CD14-positive monocyte (primary cell): ENCODE measurements at regions not wholly inside any gene's neighbourhood (a gene's known extent, or its start where the extent isn't known, plus 50 kb on each side); places are given as distances from the start of the nearest gene placed in this dataset.
A peak's percentile ranks its signal among the peaks of the same experiment; 100 is the strongest.

Experiments
- DNase-seq, 3 donors: peaks; one replicate each; pipeline ENCODE4 v3.0.0-alpha.2; 2011 to 2022
- H2AFZ ChIP-seq: 2 replicates; pipeline ENCODE4 v1.6.0; 2012; ENCODE audit warnings: mild to moderate bottlenecking, low read depth, low read length, inconsistent platforms; ENCODE audit not compliant: insufficient read depth, poor library complexity, severe bottlenecking
- H3K27ac ChIP-seq, 2 donors: 1 replicate in 1 of 2; 2 replicates in 1 of 2; pipeline ENCODE4 v1.5.1; 2012 to 2013; ENCODE audit warnings: low read length in 2 of 2, control low read depth in 1 of 2, inconsistent platforms in 1 of 2, low read depth in 1 of 2, mild to moderate bottlenecking in 1 of 2
- H3K27me3 ChIP-seq, 2 donors: one replicate each; pipeline versions ENCODE4 v1.6.0 to v1.6.1; 2011 to 2013; ENCODE audit warnings: low read length in 2 of 2; ENCODE audit not compliant: control insufficient read depth in 2 of 2, insufficient read depth in 2 of 2
- H3K36me3 ChIP-seq, 2 donors: replicated peaks in 1 of 2; 1 replicate in 1 of 2; 2 replicates in 1 of 2; pipeline versions ENCODE4 v1.5.1 to v1.6.1; 2012 to 2013; ENCODE audit warnings: low read length in 2 of 2, control low read depth in 1 of 2, inconsistent platforms in 1 of 2, mild to moderate bottlenecking in 1 of 2; ENCODE audit not compliant: insufficient read depth in 2 of 2, control insufficient read depth in 1 of 2
- H3K4me1 ChIP-seq, 2 donors: 1 replicate in 1 of 2; 2 replicates in 1 of 2; pipeline versions ENCODE4 v1.5.1 to v1.6.1; 2012 to 2013; ENCODE audit warnings: low read length in 2 of 2, control low read depth in 1 of 2, inconsistent platforms in 1 of 2, mild to moderate bottlenecking in 1 of 2, moderate library complexity in 1 of 2; ENCODE audit not compliant: insufficient read depth in 2 of 2, control insufficient read depth in 1 of 2
- H3K4me2 ChIP-seq: replicated peaks from 2 replicates; pipeline ENCODE3; 2012; ENCODE audit warnings: low read length, moderate library complexity, mild to moderate bottlenecking; ENCODE audit not compliant: poor library complexity, severe bottlenecking; ENCODE audit errors: extremely low read depth
- H3K4me3 ChIP-seq, 3 experiments: fragments of 200-600 bp in 1 of 3; sonication (generic) in 1 of 3; replicated peaks in 1 of 3; 1 replicate in 2 of 3; 2 replicates in 1 of 3; pipeline ENCODE4 v1.5.1; 2011 to 2013; ENCODE audit warnings: low read length in 3 of 3, mild to moderate bottlenecking in 3 of 3, control low read depth in 2 of 3, low read depth in 2 of 3, inconsistent platforms in 1 of 3, moderate library complexity in 1 of 3
- H3K79me2 ChIP-seq: 2 replicates; pipeline ENCODE4 v1.6.0; 2012; ENCODE audit warnings: mild to moderate bottlenecking, control low read depth, inconsistent platforms, low read length, moderate library complexity; ENCODE audit not compliant: insufficient read depth
- H3K9ac ChIP-seq: 2 replicates; pipeline ENCODE4 v1.6.0; 2017; ENCODE audit warnings: low read length, mild to moderate bottlenecking; ENCODE audit not compliant: insufficient read depth, poor library complexity, severe bottlenecking
- H3K9me3 ChIP-seq, 2 donors: replicated peaks in 1 of 2; 1 replicate in 1 of 2; 2 replicates in 1 of 2; pipeline versions ENCODE4 v1.5.1 to v1.6.1; 2012 to 2013; ENCODE audit warnings: low read length in 2 of 2, control low read depth in 1 of 2; ENCODE audit not compliant: control insufficient read depth in 1 of 2, insufficient read depth in 1 of 2
- H4K20me1 ChIP-seq: 2 replicates; pipeline ENCODE4 v1.6.0; 2012; ENCODE audit warnings: mild to moderate bottlenecking, low read length, control low read depth, moderate library complexity; ENCODE audit not compliant: insufficient read depth
- H3K27ac Mint-ChIP-seq, 7 donors: one replicate each; pipeline ENCODE4 v1.8.0; 2020; ENCODE audit warnings: mild to moderate bottlenecking in 7 of 7, mixed read lengths in 7 of 7, moderate library complexity in 6 of 7, inconsistent platforms in 2 of 7
- H3K27me3 Mint-ChIP-seq, 3 donors: one replicate each; pipeline ENCODE4 v1.8.0; 2021 to 2022; ENCODE audit warnings: low read depth in 3 of 3, mild to moderate bottlenecking in 3 of 3, mixed read lengths in 3 of 3, moderate library complexity in 3 of 3, inconsistent platforms in 1 of 3
- H3K36me3 Mint-ChIP-seq, 2 donors: one replicate each; pipeline ENCODE4 v1.8.0; 2020; ENCODE audit warnings: mixed read lengths in 2 of 2, inconsistent platforms in 1 of 2, mild to moderate bottlenecking in 1 of 2
- H3K4me1 Mint-ChIP-seq: one replicate; pipeline ENCODE4 v1.8.0; 2020; ENCODE audit warnings: mild to moderate bottlenecking, mixed read lengths
- H3K4me3 Mint-ChIP-seq, 2 donors: one replicate each; pipeline ENCODE4 v1.8.0; 2020; ENCODE audit warnings: mild to moderate bottlenecking in 2 of 2, mixed read lengths in 2 of 2, moderate library complexity in 1 of 2
- H3K9me3 Mint-ChIP-seq, 7 donors: one replicate each; pipeline ENCODE4 v1.8.0; 2020 to 2022; ENCODE audit warnings: mixed read lengths in 7 of 7, mild to moderate bottlenecking in 6 of 7, moderate library complexity in 6 of 7, inconsistent platforms in 2 of 7
- CTCF ChIP-seq: fragments of 200-600 bp; IDR thresholded peaks from one replicate; pipeline ENCODE4 v1.8.0; 2022; ENCODE audit warnings: antibody characterized with exemption, mild to moderate bottlenecking
- WGBS: methylation state at CpG from one replicate; pipeline ENCODE4 v1.1.5; 2013; ENCODE audit warnings: missing lambda C conversion rate; ENCODE audit not compliant: insufficient coverage; 5-methylcytosine and 5-hydroxymethylcytosine counted together
- intact Hi-C, 2 donors: fragments of 100-400 bp; cut with micrococcal nuclease; formaldehyde crosslinking; loops; one replicate each; pipeline versions ENCODE4 v1.15.0 to v1.15.1; 2023

GRCh38 chr11:70819022-70819421 is 420.7 kb downstream of the CTTN start:
- Mint-ChIP-seq H3K4me1 (no peaks in the 10 kb centered on the region), H3K4me3 (no peak overlapping the region), H3K9me3 (peaks cover 0 to 7% (median 2%) of the 10 kb centered on the region in 7 donors), H3K27ac (peak overlapping the region in 1 of 7 donors; percentile 33), H3K27me3 (peaks cover 5 to 9% (median 6%) of the 10 kb centered on the region in 3 donors), H3K36me3 (no peaks in the 10 kb centered on the region)
- Histone ChIP-seq H3K27ac (no peak overlapping the region), H3K9ac (no peak overlapping the region), H2AFZ (no peak overlapping the region), H3K4me1 (no peaks in the 10 kb centered on the region), H3K4me3 (no peak overlapping the region), H4K20me1 (no peaks in the 10 kb centered on the region), H3K27me3 (peaks cover 0 to 2% of the 10 kb centered on the region in 2 donors), H3K36me3 (no peaks in the 10 kb centered on the region), H3K4me2 (no peak overlapping the region), H3K9me3 (no peaks in the 10 kb centered on the region), H3K79me2 (no peaks in the 10 kb centered on the region)
- 76% methylated on average over 13 of the region's 15 CpGs for WGBS
- no peak for DNase-seq
- intact Hi-C loops: no loop called here
- TF ChIP-seq CTCF: no peak

- Histone ChIP-seq H4K20me1 (no peaks in the 10 kb centered on the region), H3K9me3 (no peaks in the 10 kb centered on the region), H3K27me3 (peaks cover 0 to 15% of the 10 kb centered on the region in 2 donors), H3K27ac (no peak overlapping the region), H3K79me2 (no peaks in the 10 kb centered on the region), H3K36me3 (no peaks in the 10 kb centered on the region), H3K4me3 (no peak overlapping the region), H3K4me2 (no peak overlapping the region), H2AFZ (no peak overlapping the region), H3K4me1 (no peaks in the 10 kb centered on the region), H3K9ac (no peak overlapping the region)
- DNase-seq: no peak
- Mint-ChIP-seq H3K27me3 (peaks cover 16 to 22% (median 19%) of the 10 kb centered on the region in 3 donors), H3K36me3 (no peaks in the 10 kb centered on the region), H3K27ac (no peak overlapping the region), H3K9me3 (peaks cover 0 to 7% (median 2%) of the 10 kb centered on the region in 7 donors), H3K4me1 (no peaks in the 10 kb centered on the region), H3K4me3 (no peak overlapping the region)
- WGBS: 96% methylated on average over 35 of the region's 35 CpGs
- intact Hi-C loops: no loop called here
- TF ChIP-seq CTCF: no peak
Measured at GRCh38 chr11:70820311-70820710, 422.0 kb downstream of the CTTN start.
